Fibroblast of peridontal ligament (primary cell): ENCODE measurements at regions not wholly inside any gene's neighbourhood (a gene's known extent, or its start where the extent isn't known, plus 50 kb on each side); places are given as distances from the start of the nearest gene placed in this dataset.
A peak's percentile ranks its signal among the peaks of the same experiment; 100 is the strongest.

ENCODE experiments used
- DNase-seq: peaks from one replicate; pipeline ENCODE4 v3.0.0-alpha.2; 2010; ENCODE audit errors: extremely low read depth

DNA sequence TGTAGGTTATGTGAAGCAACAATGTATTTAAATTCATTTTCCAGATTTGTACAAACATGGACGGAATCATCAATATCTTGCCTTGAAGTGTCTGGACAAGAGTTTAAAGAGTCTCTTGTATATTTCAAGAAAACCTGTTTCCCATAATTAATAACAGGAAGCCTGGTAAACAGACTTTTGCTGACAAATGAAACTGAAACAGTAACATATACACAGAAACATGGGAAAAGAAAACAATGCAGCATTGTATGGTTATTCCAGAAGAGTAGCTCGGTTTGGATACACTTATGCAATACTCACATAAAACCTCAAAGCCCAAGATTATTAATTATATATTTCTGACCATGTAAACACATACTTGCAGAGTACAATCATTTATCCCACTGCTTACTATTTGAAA lies 265.5 kb downstream of the PTPRC start:
- peak; percentile 67 for DNase-seq

DNA sequence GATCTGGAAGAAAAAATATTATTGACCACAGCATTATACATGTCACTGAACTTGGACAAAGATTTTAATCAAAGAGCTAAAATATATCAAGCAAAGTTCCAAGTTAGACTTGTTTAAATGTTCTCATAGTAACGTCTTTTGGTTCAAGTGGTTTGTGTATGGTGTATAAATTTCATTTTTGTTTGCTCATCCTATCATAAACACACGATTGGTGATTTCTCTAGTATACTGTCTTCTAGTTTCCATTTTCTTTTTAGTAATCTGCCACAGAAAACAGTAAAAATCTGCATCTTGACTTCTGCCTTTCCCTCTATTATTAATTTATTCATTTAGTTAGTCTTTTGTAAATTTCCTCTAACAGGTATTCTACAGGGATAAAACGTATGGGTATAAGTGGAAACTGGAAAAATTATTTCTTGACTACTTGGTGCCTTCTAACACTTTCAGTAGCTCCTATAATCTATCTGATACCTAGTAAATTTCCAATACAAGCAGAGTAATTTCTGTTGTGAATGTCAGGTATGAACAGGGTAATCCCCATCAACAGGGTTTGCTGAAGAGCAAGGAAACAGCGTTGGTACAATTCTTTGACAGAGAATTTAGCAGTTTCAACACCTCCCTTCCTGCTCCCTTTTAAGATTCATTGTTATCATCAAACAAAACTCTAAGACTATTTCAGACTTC lies 268.0 kb downstream of the PTPRC start:
- DNase-seq = no peak

DNA sequence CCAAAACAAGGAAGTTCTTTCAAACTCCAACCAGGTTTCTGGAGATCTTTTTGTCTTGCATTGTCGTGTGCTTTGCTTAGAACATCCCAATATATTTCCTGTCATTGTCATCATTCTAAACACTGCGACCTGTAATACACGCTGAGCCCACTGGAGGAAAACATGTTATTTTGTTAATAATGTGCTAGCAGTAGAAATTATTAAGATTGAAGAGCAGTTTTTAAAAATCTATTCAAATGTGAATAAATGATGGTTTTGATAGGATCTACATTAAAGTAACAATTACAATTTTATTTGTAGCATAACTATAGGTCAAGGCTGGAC lies 268.5 kb downstream of the PTPRC start:
- DNase-seq = no peak

DNA sequence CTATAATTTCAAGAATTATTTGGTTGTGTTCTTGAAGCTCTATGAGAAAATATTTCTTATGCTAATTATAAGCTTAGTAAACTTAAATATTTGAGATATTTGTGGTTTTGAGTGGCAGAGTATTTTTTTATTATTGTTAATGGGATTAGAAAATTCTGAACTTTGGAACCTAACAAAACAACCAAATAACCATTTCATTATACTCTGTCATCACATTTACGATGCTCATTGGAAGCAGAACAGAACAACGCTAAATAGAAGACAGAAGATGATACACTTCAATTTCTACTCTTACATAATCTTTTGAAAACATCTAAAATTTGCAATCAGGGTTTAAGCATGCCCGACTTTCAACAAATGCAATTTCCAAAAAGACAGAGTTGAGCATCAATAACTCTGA lies 270.2 kb downstream of the PTPRC start:
- DNase-seq = no peak

DNA sequence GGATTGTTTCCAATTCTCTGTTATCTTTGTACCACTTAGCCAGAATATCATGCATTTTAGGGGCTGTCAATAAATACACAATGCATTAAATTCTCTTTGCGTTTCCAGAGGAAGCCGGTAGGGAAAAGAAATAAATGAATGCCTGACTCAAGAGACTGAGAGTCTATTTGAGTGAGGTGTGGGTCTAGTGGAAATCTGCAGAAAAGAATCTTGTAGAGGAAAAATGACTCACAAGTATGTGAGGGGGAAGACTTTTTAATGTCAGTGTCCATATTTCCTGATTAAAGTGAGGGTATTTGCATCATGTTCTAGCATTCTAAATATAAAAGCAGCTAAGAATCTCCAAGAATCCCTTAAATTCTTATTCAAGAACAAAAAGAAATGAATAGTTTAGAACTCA lies 271.1 kb downstream of the PTPRC start:
- no peak for DNase-seq

DNA sequence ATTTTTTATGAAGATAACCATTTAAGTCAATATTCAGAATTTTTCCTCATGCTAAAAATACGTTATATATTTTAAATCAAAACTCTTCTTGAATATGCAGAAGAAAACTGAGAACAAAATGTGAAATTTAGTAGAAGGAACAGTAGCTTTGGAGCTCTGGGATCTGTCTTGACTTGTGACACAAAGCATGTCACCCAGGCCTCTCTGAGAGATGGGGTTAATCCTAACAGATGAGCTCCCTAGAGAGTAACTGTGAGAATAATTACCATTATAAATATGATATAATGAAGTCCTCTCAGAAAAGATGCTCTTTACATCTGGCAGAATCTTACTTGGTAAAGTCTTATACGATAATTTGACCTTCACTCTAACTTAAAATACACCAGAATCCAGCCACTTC lies 272.0 kb downstream of the PTPRC start:
- no peak for DNase-seq

GRCh38 chr1:198912046-198912445 lies 273.2 kb downstream of the PTPRC start:
- no peak for DNase-seq

GRCh38 chr1:198913667-198914066 lies 274.8 kb downstream of the PTPRC start:
- DNase-seq = peak; percentile 92

DNA sequence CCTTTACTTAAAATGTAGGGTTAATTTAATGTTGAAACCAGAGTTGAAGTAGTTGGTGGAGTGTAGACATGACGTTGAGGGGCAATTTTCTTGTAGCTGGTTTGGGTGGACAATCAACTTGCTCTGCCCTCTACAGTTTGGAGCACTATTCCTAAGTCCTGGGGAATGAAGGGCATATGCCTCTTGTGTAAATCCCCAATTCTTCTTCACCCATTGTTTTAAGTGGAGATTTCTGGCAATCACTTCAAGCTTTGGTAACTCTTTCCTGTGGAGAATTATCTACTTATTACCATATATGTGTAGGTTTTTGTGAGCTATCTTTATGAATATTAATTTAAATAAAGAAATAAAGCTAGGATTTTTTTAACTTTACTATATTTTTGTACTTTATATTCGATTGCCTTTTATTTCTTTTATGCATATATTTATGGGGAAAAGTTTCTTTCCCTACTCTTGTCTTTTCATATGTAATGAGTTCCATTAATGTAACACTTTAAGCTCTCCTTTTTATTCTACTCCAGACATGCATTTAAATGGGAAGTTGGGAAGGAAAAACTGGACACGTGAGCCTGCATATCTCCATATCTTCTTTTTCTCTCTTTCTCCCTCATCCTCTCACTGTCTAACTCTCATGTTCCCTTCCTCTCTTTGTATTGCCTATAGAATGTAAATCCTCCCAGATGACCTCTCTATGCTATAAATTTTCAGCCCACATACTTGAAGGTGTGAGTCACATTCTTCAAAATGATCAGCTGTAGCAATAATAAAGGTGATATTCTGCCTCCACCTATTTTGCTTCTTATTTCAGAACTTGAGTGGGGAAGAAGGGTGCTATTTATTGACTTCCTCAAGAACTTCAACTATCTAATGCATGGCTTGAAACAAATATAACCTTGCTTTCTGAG lies 276.7 kb downstream of the PTPRC start:
- DNase-seq = no peak

DNA sequence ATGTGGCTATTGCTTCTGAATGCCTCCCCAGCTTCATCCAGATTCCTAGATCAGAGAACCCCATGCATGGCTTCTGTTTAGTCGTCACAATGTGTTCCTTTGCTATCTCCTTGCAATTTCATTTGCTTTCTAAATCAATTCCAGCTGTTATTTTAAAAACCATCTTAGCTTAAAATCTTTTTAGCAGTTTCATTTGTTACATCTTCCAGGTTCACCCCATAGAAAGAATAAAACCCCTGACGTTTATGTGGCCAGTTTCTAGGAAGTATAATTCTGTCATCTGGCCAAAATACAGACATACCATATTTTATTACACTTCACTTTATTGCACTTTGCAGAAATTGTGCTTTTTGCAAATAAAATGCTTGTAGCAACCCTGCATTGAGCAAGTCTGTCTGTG lies 278.4 kb downstream of the PTPRC start:
- peak; percentile 52 for DNase-seq

DNA sequence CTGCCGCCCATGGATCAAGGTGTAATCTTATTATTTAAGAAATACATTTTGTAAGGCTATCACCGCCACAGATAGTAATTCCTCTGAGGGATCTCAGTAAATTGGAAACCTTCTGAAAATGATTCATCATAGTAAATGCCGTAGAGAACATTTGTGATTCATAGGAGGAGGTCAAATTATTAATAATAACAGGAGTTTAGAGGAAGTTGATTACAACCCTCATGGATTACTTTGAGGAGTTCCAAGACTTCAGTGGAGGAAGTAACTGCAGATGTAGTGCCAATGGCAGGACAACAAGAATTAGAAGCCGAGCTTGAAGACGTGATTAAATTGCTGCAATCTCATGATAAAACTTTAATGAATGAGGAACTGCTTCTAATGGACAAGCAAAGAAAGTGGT lies 280.1 kb downstream of the PTPRC start:
- DNase-seq = no peak

GRCh38 chr1:198919667-198920398 lies 281.0 kb downstream of the PTPRC start:
- no peak for DNase-seq

GRCh38 chr1:198922638-198923430 lies 284.0 kb downstream of the PTPRC start:
- no peak for DNase-seq

- no peak for DNase-seq
Measured at GRCh38 chr1:198923993-198924392, 285.2 kb downstream of the PTPRC start.

- no peak for DNase-seq
Measured at GRCh38 chr1:198925567-198925966, 286.7 kb downstream of the PTPRC start.

- DNase-seq = no peak
Measured at GRCh38 chr1:198927129-198927528, 288.3 kb downstream of the PTPRC start.

GRCh38 chr1:198929111-198929604 lies 290.3 kb downstream of the PTPRC start:
- no peak for DNase-seq

DNA sequence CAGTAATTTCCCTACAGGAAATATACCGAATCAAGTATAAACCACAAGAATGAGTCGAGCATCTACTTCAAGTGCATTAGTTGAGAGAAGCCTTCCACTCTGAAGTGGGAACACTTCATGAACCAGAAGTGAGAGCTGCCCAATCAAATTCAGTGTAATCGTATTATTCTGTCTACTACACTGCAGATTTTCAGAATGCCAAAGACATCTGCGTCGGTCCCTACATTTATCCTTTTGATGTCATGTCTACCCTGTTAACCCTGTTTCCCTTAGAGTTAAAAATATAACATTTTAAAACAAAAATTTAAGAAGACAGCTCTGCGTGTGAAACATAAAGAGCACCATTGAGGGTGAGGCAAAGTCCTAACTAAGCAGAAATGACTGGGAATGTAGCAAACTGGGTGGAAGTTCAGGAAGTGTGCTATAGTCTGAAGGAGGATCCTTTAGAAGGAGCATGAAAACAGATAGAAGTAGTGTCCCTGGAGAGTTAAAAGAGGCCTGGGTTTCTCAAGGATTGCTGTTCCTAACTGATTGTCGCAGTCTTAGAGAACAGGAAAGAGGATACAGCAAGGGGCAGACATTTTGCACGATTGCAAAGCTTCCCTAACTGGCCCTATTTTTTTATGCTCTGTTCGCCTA lies 291.2 kb downstream of the PTPRC start:
- no peak for DNase-seq

DNA sequence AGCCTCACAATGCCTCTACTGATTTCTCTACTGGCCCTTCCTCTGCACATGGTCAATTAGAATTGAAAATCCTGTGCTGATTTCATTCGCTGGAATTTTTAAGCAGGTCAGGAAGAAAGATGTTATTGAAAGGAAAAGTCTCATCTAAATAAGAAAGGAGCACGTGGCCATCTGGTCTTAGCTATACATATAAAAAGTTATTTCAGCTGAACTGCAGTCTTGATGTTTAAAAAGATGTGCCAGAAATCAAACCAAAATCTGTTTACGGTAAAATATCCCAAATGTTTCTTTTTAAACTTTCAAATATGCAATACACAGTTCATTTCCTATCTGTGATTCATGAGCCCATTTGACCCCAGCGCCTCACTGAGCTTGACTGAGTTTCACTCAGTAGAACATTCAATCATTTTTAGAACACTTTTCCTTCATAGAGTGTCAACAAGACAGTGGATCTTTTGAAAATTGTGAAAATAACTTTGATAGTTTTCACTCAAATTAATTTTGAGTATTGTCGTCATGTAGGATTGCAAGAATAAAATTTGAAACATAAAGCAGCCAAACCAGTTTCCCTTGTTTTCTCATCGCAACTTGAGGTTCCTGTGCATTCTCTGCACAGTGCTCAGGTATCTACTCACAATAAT lies 293.6 kb downstream of the PTPRC start:
- peak; percentile 38 for DNase-seq

DNA sequence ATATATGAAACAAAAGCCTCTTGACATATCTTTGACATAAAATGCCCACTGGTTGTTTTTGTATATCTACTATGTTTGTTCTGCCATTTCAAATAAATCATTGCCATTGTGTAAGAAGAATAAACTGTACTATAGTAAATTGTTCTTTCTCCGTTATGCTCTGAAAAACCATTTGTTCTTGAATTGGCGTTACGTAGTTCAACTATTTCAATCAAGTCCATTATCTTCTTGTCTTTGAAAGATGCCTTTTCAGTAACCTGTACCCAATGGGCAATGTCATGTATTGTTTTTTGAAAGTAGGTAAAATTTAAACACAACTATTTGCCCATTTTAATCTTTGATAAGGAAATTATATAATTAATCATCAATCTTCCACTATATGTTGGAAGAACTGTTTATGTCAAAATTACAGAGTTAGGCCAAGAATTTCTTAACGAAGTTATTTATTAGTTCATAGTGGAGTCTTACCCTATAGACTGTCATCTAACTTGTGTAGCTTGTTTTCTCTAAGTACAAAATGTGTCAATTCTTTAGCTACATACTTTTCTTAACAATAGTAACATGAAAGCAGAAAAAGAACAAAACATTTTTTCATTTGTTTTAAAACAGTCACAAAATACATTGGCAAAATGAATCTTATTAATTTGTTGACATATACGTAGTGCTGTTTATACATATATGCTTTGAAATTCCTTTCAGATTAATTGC lies 294.8 kb downstream of the PTPRC start:
- DNase-seq = no peak
